GM23338 (cell line): ENCODE measurements at regions not wholly inside any gene's neighbourhood (a gene's known extent, or its start where the extent isn't known, plus 50 kb on each side); places are given as distances from the start of the nearest gene placed in this dataset.

Source experiments
- ATAC-seq: fragments of 200-7000 bp; cut with Tn5 transposase; 3 replicates; pipeline ENCODE4 v1.9.1; 2020
- DNase-seq: peaks from one replicate; pipeline ENCODE4 v3.0.0-alpha.2; 2015; ENCODE audit warnings: low spot score
- H2AFZ ChIP-seq: fragments of 200-600 bp; sonication (generic); 2 replicates; pipeline ENCODE4 v1.8.0; 2016; ENCODE audit warnings: antibody characterized with exemption, mild to moderate bottlenecking, moderate library complexity
- H3F3A ChIP-seq: fragments of 200-600 bp; sonication (generic); replicated peaks from 2 replicates; pipeline ENCODE4 v1.8.0; 2017; ENCODE audit warnings: antibody characterized with exemption, mixed run types, low read depth
- H3K27ac ChIP-seq: fragments of 200-600 bp; sonication (generic); 2 replicates; pipeline ENCODE4 v1.6.1; 2016; ENCODE audit warnings: low read depth
- H3K27me3 ChIP-seq: fragments of 200-600 bp; sonication (generic); 2 replicates; pipeline ENCODE4 v1.8.0; 2016; ENCODE audit warnings: mild to moderate bottlenecking, mixed run types, moderate library complexity; ENCODE audit not compliant: insufficient read depth
- H3K36me3 ChIP-seq: fragments of 200-600 bp; sonication (generic); 2 replicates; pipeline ENCODE4 v1.8.0; 2016; ENCODE audit warnings: mild to moderate bottlenecking; ENCODE audit not compliant: insufficient read depth
- H3K4me1 ChIP-seq: fragments of 200-600 bp; sonication (generic); 2 replicates; pipeline ENCODE4 v1.8.0; 2016; ENCODE audit warnings: mild to moderate bottlenecking, moderate library complexity; ENCODE audit not compliant: insufficient read depth
- H3K4me2 ChIP-seq: fragments of 200-600 bp; sonication (generic); 2 replicates; pipeline ENCODE4 v1.7.1; 2017; ENCODE audit warnings: mixed run types
- H3K4me3 ChIP-seq: fragments of 200-600 bp; sonication (generic); 2 replicates; pipeline ENCODE4 v1.6.1; 2016; ENCODE audit warnings: mixed run types
- H3K79me2 ChIP-seq: fragments of 200-600 bp; sonication (generic); replicated peaks from 2 replicates; pipeline ENCODE4 v1.8.0; 2017; ENCODE audit warnings: mild to moderate bottlenecking; ENCODE audit not compliant: insufficient read depth
- H3K9me2 ChIP-seq: fragments of 200-600 bp; sonication (generic); 2 replicates; pipeline ENCODE4 v1.8.0; 2017; ENCODE audit not compliant: insufficient read depth
- H4K20me1 ChIP-seq: fragments of 200-600 bp; sonication (generic); replicated peaks from 2 replicates; pipeline ENCODE4 v1.8.0; 2017; ENCODE audit warnings: mild to moderate bottlenecking; ENCODE audit not compliant: insufficient read depth
- H3K27ac Mint-ChIP-seq: 2 replicates; pipeline ENCODE4 v1.8.0; 2020; ENCODE audit warnings: inconsistent platforms, mild to moderate bottlenecking, moderate library complexity, mixed read lengths
- H3K27me3 Mint-ChIP-seq: 3 replicates; pipeline ENCODE4 v1.8.0; 2022; ENCODE audit warnings: low read depth, mild to moderate bottlenecking, moderate library complexity, mixed read lengths, inconsistent platforms; ENCODE audit not compliant: insufficient read depth, poor library complexity
- H3K36me3 Mint-ChIP-seq: 3 replicates; pipeline ENCODE4 v1.8.0; 2021; ENCODE audit warnings: low read depth, mild to moderate bottlenecking, inconsistent platforms, moderate library complexity, mixed read lengths
- H3K4me1 Mint-ChIP-seq: 3 replicates; pipeline ENCODE4 v1.8.0; 2020; ENCODE audit warnings: mild to moderate bottlenecking, inconsistent platforms, mixed read lengths
- H3K4me3 Mint-ChIP-seq: 3 replicates; pipeline ENCODE4 v1.8.0; 2021; ENCODE audit warnings: moderate library complexity, mild to moderate bottlenecking, inconsistent platforms, mixed read lengths
- H3K9me3 Mint-ChIP-seq: 3 replicates; pipeline ENCODE4 v1.8.0; 2020; ENCODE audit warnings: moderate library complexity, mild to moderate bottlenecking, inconsistent platforms, mixed read lengths
- CREB1 ChIP-seq: fragments of 250-450 bp; sonication (Bioruptor Pico); IDR thresholded peaks from 2 replicates; pipeline ENCODE4 v1.5.0; 2020; ENCODE audit warnings: low read depth, mild to moderate bottlenecking, moderate library complexity
- CTCF ChIP-seq, 2 experiments: fragments of 200-600 bp in 1 of 2; sonication (generic) in 1 of 2; conservative IDR thresholded peaks; 2 replicates each; pipeline versions ENCODE4 v1.5.1 to v1.6.1; 2016 to 2017; ENCODE audit warnings: antibody characterized with exemption in 2 of 2, low read depth in 2 of 2, mild to moderate bottlenecking in 2 of 2, moderate library complexity in 1 of 2
- ETS1 ChIP-seq: IDR thresholded peaks from 2 replicates; pipeline ENCODE4 v1.6.1; 2016; ENCODE audit warnings: antibody characterized with exemption
- EZH2 ChIP-seq: fragments of 200-600 bp; sonication (generic); IDR thresholded peaks from one replicate; pipeline ENCODE4 v1.8.0; 2017; ENCODE audit warnings: antibody characterized with exemption, mild to moderate bottlenecking, low read depth; ENCODE audit not compliant: unreplicated experiment
- EZH2phosphoT487 ChIP-seq: fragments of 200-600 bp; sonication (generic); IDR thresholded peaks from one replicate; pipeline ENCODE4 v1.8.1; 2018; ENCODE audit warnings: antibody characterized with exemption; ENCODE audit not compliant: unreplicated experiment
- JUNB ChIP-seq: IDR thresholded peaks from one replicate; pipeline ENCODE4 v1.6.1; 2016; ENCODE audit warnings: antibody characterized with exemption; ENCODE audit not compliant: unreplicated experiment
- NANOG ChIP-seq: IDR thresholded peaks from 2 replicates; pipeline ENCODE4 v1.6.1; 2016; ENCODE audit warnings: antibody characterized with exemption, borderline replicate concordance
- POLR2AphosphoS5 ChIP-seq: IDR thresholded peaks from 2 replicates; pipeline ENCODE4 v1.6.1; 2016; ENCODE audit warnings: antibody characterized with exemption, low read depth
- REST ChIP-seq: IDR thresholded peaks from one replicate; pipeline ENCODE4 v1.6.1; 2018; ENCODE audit warnings: antibody characterized with exemption; ENCODE audit not compliant: unreplicated experiment
- ZNF114 ChIP-seq: fragments of 250-450 bp; sonication (Bioruptor Pico); IDR thresholded peaks from 2 replicates; pipeline ENCODE4 v1.5.0; 2020; ENCODE audit warnings: mild to moderate bottlenecking, moderate library complexity
- ZNF331 ChIP-seq: fragments of 250-450 bp; sonication (Bioruptor Pico); IDR thresholded peaks from 2 replicates; pipeline ENCODE4 v1.5.0; 2020; ENCODE audit warnings: low read depth, mild to moderate bottlenecking, moderate library complexity
- ZNF462 ChIP-seq: fragments of 250-450 bp; sonication (Bioruptor Pico); IDR thresholded peaks from 2 replicates; pipeline ENCODE4 v1.5.0; 2020; ENCODE audit warnings: mild to moderate bottlenecking, moderate library complexity

- Histone ChIP-seq H3K27ac (no peak overlapping the region), H3K36me3 (no peaks in the 10 kb centered on the region), H3K9me2 (no peaks in the 10 kb centered on the region), H2AFZ (no peak overlapping the region), H3K4me1 (no peaks in the 10 kb centered on the region), H4K20me1 (no peaks in the 10 kb centered on the region), H3K4me3 (no peak overlapping the region), H3K79me2 (no peaks in the 10 kb centered on the region), H3K27me3 (no peaks in the 10 kb centered on the region), H3K4me2 (no peak overlapping the region), H3F3A (no peaks in the 10 kb centered on the region)
- TF ChIP-seq NANOG (no peak), CREB1 (no peak), REST (no peak), ZNF462 (CRISPR knock-in tag) (no peak), EZH2 (no peak), ZNF331 (CRISPR knock-in tag) (no peak), ZNF114 (CRISPR knock-in tag) (no peak), JUNB (no peak), CTCF (conservative IDR thresholded peaks at IDR 0.05; ENCODE audit: low read depth in 2 of 2) (no peak), EZH2phosphoT487 (no peak), POLR2AphosphoS5 (no peak), ETS1 (no peak)
- peaks cover 2% of the 10 kb centered on the region for H3K27me3 Mint-ChIP-seq
- H3K4me3 Mint-ChIP-seq, result no peak overlapping the region
- H3K36me3 Mint-ChIP-seq, result no peaks in the 10 kb centered on the region; the same call in 2 of the 3 replicates
- DNase-seq (no peak), ATAC-seq (no peak)
- peaks cover 17% of the 10 kb centered on the region; the same call in 2 of the 3 replicates for H3K4me1 Mint-ChIP-seq
- no peak overlapping the region for H3K27ac Mint-ChIP-seq
- H3K9me3 Mint-ChIP-seq, result no peaks in the 10 kb centered on the region
Measured at GRCh38 chr18:6565815-6566081, 151.0 kb upstream of the L3MBTL4 start.
